Gastrocnemius medialis (tissue), 4 donors: ENCODE measurements at regions not wholly inside any gene's neighbourhood (a gene's known extent, or its start where the extent isn't known, plus 50 kb on each side); places are given as distances from the start of the nearest gene placed in this dataset.

ENCODE experiments used
- POLR2A ChIP-seq, 2 donors: fragments of 450-650 bp; IDR thresholded peaks; one replicate each; pipeline ENCODE4 v1.6.1; 2017; ENCODE audit warnings: antibody characterized with exemption in 2 of 2, mild to moderate bottlenecking in 2 of 2, moderate library complexity in 2 of 2
- TF ChIP-seq, protein P1 (sequence below), 5 experiments: fragments of 450-650 bp in 3 of 5; fragments of 200-600 bp in 2 of 5; sonication (generic) in 2 of 5; IDR thresholded peaks in 4 of 5; conservative IDR thresholded peaks in 1 of 5; 1 replicate in 4 of 5; 2 replicates in 1 of 5; pipeline ENCODE4 v1.5.1; 2016 to 2019; ENCODE audit warnings: antibody characterized with exemption in 5 of 5, mild to moderate bottlenecking in 3 of 5, moderate library complexity in 3 of 5

GRCh38 chr3:102691507-102691906 lies 256.7 kb downstream of the ZPLD1 start:
- TF ChIP-seq, protein P1, sequence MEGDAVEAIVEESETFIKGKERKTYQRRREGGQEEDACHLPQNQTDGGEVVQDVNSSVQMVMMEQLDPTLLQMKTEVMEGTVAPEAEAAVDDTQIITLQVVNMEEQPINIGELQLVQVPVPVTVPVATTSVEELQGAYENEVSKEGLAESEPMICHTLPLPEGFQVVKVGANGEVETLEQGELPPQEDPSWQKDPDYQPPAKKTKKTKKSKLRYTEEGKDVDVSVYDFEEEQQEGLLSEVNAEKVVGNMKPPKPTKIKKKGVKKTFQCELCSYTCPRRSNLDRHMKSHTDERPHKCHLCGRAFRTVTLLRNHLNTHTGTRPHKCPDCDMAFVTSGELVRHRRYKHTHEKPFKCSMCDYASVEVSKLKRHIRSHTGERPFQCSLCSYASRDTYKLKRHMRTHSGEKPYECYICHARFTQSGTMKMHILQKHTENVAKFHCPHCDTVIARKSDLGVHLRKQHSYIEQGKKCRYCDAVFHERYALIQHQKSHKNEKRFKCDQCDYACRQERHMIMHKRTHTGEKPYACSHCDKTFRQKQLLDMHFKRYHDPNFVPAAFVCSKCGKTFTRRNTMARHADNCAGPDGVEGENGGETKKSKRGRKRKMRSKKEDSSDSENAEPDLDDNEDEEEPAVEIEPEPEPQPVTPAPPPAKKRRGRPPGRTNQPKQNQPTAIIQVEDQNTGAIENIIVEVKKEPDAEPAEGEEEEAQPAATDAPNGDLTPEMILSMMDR (IDR thresholded peaks at IDR 0.05 in 4 of 5, conservative IDR thresholded peaks at IDR 0.05 in 1 of 5), result no peak
- TF ChIP-seq POLR2A (IDR thresholded peaks at IDR 0.05), result no peak
